ENCODE measurements at regions not wholly inside any gene's neighbourhood (a gene's known extent, or its start where the extent isn't known, plus 50 kb on each side); places are given as distances from the start of the nearest gene placed in this dataset.
A peak's percentile ranks its signal among the peaks of the same experiment; 100 is the strongest.

DNA sequence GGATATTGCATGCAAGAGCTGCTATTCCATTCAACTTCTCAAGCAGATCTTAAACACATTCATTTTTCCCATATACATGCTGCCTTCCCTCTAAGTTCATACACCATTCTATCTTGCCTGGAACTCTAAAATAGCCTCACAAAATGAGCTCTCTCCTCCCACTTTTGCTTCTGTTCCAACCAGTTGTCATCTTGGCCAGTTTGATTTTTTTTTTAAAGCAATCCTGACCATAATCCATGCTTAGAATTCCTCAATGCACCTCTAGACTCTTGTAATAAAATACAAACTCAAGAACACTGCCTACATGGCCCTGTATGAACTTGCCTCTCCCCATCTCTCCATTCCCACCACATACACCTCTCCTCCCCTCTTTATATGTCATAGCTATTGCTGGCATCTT lies 68.6 kb upstream of the NPHP3 start:
- Mint-ChIP-seq H3K9me3 (peaks cover 0 to 2% of the 10 kb centered on the region in 2 donors), H3K4me1 (ENCODE audit: low read depth) (no peaks in the 10 kb centered on the region), H3K4me3 (no peak overlapping the region), H3K36me3 (ENCODE audit: insufficient read depth in 2 of 2) (no peaks in the 10 kb centered on the region), H3K27ac (no peak overlapping the region), H3K27me3 (ENCODE audit: low read depth) (peaks cover 32% of the 10 kb centered on the region)
- DNase-seq (no peak), ATAC-seq (replicated peaks in 1 of 2) (no peak)

DNA sequence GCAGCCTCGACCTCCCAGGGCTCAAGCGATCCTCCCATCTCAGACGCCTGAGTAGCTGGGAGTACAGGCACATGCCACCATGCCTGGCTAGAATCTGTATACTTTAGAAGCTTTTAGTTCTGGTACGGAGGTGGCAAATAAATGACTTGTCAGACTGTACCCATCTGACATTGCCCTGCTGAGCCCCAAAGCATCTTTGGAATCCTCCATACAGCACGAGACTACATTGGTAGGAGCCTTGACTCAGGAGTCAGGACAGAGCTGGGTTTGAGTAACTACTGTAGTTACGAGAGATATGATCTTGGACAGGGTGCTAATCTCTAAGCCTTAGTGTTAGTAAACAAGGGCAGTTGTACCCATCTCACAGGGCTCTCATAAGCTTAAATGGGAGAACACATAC lies 67.8 kb upstream of the NPHP3 start:
- H3K36me3 Mint-ChIP-seq (ENCODE audit: insufficient read depth in 2 of 2), result no peaks in the 10 kb centered on the region
- H3K9me3 Mint-ChIP-seq, result peaks cover 0 to 2% of the 10 kb centered on the region in 2 donors
- H3K27me3 Mint-ChIP-seq (ENCODE audit: low read depth), result peaks cover 32% of the 10 kb centered on the region
- H3K27ac Mint-ChIP-seq, result no peak overlapping the region
- DNase-seq, result no peak
- H3K4me3 Mint-ChIP-seq, result no peak overlapping the region
- ATAC-seq (replicated peaks in 1 of 2), result no peak
- H3K4me1 Mint-ChIP-seq (ENCODE audit: low read depth), result no peaks in the 10 kb centered on the region

DNA sequence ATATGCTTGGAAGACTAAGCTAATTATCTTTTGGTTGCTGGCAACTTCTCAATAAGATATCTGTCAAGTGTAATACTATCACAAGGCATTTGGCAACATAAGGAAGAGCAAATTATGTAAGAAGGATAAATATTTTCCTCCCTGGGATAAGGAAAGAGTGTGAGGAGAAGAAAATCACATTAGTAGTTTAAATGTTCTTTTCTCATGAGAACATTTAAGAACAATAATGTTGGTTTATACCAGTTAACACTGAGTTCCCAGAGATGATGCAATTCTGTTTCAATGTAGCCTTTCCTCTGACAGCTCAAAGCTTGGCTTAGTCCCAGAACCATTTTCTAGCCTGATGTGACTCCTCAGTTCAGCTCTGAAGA lies 66.1 kb upstream of the NPHP3 start:
- H3K27ac Mint-ChIP-seq, result no peak overlapping the region
- H3K36me3 Mint-ChIP-seq (ENCODE audit: insufficient read depth in 2 of 2), result no peaks in the 10 kb centered on the region
- H3K27me3 Mint-ChIP-seq (ENCODE audit: low read depth), result peaks cover 22% of the 10 kb centered on the region
- no peaks in the 10 kb centered on the region for H3K9me3 Mint-ChIP-seq
- no peak for ATAC-seq (replicated peaks in 1 of 2)
- no peak overlapping the region for H3K4me3 Mint-ChIP-seq
- H3K4me1 Mint-ChIP-seq (ENCODE audit: low read depth), result no peaks in the 10 kb centered on the region
- no peak for DNase-seq

DNA sequence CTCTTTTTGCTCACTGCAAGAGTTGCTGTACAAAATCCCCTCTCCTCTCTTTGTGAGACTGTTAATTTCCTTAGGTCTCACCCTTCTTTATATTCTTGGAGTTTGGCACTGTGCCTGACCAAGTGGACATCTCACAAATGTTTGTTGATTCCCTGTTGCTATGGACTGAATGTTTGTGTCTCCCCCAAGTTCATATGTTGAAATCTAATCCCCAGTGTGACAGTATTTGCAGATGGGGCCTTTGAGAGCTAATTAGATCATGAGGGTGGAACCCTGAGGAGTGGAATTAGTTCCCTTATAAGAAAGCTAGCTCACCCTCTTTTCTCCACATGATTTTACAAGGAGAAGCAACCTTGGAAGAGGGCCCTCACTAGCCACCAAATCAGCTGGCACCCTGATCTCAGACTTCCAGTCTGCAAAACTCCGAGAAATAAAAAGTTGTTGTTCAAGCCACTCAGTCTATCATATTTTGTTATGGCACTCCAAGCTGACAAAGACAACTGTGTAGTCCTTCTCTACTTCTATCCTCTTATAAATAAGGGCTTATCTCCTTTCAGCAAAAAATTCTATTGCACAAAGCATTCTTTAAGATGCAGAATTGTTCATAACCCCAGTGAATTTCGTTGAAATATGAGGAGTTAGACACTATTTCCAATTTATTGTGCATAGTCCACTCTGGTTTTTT lies 65.5 kb upstream of the NPHP3 start:
- H3K27ac Mint-ChIP-seq, result no peak overlapping the region
- DNase-seq (no peak), ATAC-seq (replicated peaks in 1 of 2) (no peak)
- H3K36me3 Mint-ChIP-seq (ENCODE audit: insufficient read depth in 2 of 2), result no peaks in the 10 kb centered on the region
- H3K4me1 Mint-ChIP-seq (ENCODE audit: low read depth), result no peaks in the 10 kb centered on the region
- no peaks in the 10 kb centered on the region for H3K9me3 Mint-ChIP-seq
- H3K27me3 Mint-ChIP-seq (ENCODE audit: low read depth), result peaks cover 22% of the 10 kb centered on the region
- no peak overlapping the region for H3K4me3 Mint-ChIP-seq

DNA sequence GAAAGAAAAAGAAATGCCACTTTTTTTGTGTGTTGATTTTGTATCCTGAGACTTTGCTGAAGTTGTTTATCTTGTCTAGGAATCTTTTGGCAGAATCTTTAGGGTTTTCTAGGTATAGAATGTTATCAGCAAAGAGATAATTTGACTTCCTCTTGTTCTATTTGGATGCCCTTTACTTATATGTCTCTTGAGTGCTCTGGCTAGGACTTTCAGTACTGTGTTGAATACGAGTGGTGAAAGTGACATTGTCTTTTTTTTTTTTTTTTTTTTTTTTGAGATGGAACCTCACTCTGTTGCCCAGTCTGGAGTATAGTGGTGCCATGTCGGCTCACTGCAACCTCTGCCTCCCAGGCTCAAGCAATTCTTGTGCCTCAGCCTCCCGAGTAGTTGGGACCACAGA lies 64.7 kb upstream of the NPHP3 start:
- peaks cover 0 to 1% of the 10 kb centered on the region in 2 donors for H3K9me3 Mint-ChIP-seq
- H3K27me3 Mint-ChIP-seq (ENCODE audit: low read depth), result peaks cover 22% of the 10 kb centered on the region
- H3K27ac Mint-ChIP-seq, result no peak overlapping the region
- H3K4me1 Mint-ChIP-seq (ENCODE audit: low read depth), result no peaks in the 10 kb centered on the region
- DNase-seq (no peak), ATAC-seq (replicated peaks in 1 of 2) (no peak)
- no peaks in the 10 kb centered on the region for H3K36me3 Mint-ChIP-seq (ENCODE audit: insufficient read depth in 2 of 2)
- H3K4me3 Mint-ChIP-seq, result no peak overlapping the region

DNA sequence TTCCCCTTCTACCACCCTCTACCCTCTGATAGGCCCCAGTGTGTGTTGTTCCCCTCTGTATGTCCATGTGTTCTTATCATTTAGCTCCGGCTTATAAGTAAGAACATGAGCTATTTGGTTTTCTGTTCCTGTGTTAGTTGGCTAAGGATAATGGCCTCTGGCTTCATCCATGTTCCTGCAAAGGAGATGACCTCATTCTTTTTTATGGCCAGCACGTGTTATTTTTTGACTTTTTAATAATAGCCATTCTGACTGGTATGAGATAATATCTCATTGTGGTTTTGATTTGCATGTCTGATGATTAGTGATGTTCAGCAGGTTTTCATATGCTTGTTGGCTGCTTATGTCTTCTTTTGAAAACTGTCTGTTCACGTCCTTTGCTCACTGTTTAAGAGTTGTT lies 63.1 kb upstream of the NPHP3 start:
- no peak overlapping the region for H3K27ac Mint-ChIP-seq
- H3K36me3 Mint-ChIP-seq (ENCODE audit: insufficient read depth in 2 of 2), result no peaks in the 10 kb centered on the region
- no peak overlapping the region for H3K4me3 Mint-ChIP-seq
- no peak for DNase-seq
- ATAC-seq (replicated peaks in 1 of 2), result no peak
- peaks cover 0 to 2% of the 10 kb centered on the region in 2 donors for H3K9me3 Mint-ChIP-seq
- peaks cover 13% of the 10 kb centered on the region for H3K27me3 Mint-ChIP-seq (ENCODE audit: low read depth)
- H3K4me1 Mint-ChIP-seq (ENCODE audit: low read depth), result no peaks in the 10 kb centered on the region

DNA sequence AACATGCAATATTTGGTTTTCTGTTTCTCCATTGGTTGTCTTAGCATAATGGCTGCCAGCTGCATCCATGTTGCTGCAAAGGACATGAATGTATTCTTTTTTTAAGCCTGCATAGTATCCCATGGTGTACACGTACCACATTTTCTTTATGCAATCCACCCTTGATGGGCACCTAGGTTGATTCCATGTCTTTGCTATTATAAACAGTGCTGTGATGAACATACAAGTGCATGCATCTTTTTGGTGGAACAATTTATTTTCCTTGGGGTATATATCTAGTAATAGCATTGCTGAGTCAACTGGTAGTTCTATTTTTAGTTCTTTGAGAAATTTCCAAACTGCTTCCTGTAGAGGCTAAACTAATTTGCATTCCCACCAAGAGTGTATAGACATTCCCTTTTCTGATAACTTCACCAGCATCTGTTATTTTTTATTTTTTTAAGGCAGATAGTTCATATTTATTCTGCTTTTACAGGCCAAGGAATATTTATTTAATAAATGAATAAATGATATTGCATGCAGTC lies 62.4 kb upstream of the NPHP3 start:
- DNase-seq (no peak), ATAC-seq (replicated peaks in 1 of 2) (no peak)
- H3K4me3 Mint-ChIP-seq, result no peak overlapping the region
- peaks cover 0 to 2% of the 10 kb centered on the region in 2 donors for H3K9me3 Mint-ChIP-seq
- H3K36me3 Mint-ChIP-seq (ENCODE audit: insufficient read depth in 2 of 2), result no peaks in the 10 kb centered on the region
- no peak overlapping the region for H3K27ac Mint-ChIP-seq
- H3K4me1 Mint-ChIP-seq (ENCODE audit: low read depth), result no peaks in the 10 kb centered on the region
- peaks cover 14% of the 10 kb centered on the region for H3K27me3 Mint-ChIP-seq (ENCODE audit: low read depth)

DNA sequence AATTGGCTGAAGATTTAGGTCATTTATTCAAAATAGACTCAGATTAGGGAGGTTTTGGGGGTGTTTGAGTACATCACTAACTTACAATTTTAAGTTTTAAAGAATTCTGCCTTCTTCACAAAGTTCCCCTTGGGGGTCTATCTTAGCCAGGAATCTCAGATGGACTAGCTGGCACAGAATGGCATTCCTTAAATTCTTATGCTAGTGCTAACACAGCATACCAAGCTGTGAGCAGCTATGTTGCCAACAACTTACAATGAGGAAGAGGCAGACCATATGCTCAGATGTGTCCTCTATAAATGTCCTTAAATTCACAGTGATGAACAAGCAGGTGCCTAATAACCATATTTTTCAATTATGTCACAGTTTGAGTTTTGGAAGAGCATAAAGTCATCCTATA lies 60.9 kb upstream of the NPHP3 start:
- Mint-ChIP-seq H3K27ac (no peak overlapping the region), H3K4me3 (no peak overlapping the region), H3K4me1 (ENCODE audit: low read depth) (no peaks in the 10 kb centered on the region), H3K36me3 (ENCODE audit: insufficient read depth in 2 of 2) (no peaks in the 10 kb centered on the region), H3K9me3 (peaks cover 0 to 2% of the 10 kb centered on the region in 2 donors), H3K27me3 (ENCODE audit: low read depth) (peaks cover 14% of the 10 kb centered on the region)
- no peak for DNase-seq
- ATAC-seq (replicated peaks in 1 of 2), result no peak

DNA sequence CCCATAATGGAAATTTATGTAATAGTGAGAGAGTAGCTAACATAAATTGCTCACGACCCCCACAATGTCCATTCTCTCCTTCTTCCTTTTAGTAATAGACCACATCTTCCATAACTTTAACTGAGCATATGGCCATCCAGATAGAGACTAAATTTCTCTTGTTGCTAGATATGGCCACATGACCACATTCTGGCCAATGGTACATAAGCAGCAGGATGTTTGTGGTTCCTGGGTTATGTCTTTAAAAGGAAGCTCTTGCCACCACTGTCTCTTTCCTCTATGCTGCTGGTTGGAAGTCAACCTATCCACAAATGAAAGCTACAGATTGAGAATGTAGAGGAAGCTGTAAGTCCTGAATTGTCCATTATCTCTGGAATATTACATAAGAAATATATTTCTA lies 59.7 kb upstream of the NPHP3 start:
- Mint-ChIP-seq H3K36me3 (ENCODE audit: insufficient read depth in 2 of 2) (no peaks in the 10 kb centered on the region), H3K27ac (no peak overlapping the region), H3K4me3 (no peak overlapping the region), H3K9me3 (peaks cover 0 to 2% of the 10 kb centered on the region in 2 donors), H3K27me3 (ENCODE audit: low read depth) (peaks cover 14% of the 10 kb centered on the region), H3K4me1 (ENCODE audit: low read depth) (no peaks in the 10 kb centered on the region)
- DNase-seq (no peak), ATAC-seq (replicated peaks in 1 of 2) (no peak)

DNA sequence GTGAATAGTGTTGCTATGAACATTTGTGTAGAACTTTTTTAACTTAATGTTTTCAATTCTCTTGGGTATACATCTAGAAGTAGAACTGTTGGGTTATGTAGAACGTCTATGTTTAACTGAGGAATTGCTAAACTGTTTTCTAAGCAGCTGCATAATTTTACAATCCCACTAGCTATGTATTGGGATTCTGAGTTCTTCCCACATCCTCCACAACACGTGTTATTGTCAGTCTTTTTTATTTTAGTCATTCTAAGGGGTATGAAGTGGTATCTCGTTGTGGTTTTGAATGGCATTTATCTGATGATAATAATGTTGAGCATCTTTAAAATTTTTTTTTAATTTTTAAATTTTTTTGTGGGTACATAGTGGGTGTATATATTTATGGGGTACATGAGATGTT lies 55.0 kb upstream of the NPHP3 start:
- H3K4me1 Mint-ChIP-seq (ENCODE audit: low read depth), result no peaks in the 10 kb centered on the region
- H3K36me3 Mint-ChIP-seq (ENCODE audit: insufficient read depth in 2 of 2), result no peaks in the 10 kb centered on the region
- DNase-seq (no peak), ATAC-seq (replicated peaks in 1 of 2) (no peak)
- H3K27ac Mint-ChIP-seq, result no peak overlapping the region
- H3K9me3 Mint-ChIP-seq, result peaks cover 0 to 2% of the 10 kb centered on the region in 2 donors
- H3K27me3 Mint-ChIP-seq (ENCODE audit: low read depth), result peaks cover 14% of the 10 kb centered on the region
- no peak overlapping the region for H3K4me3 Mint-ChIP-seq

DNA sequence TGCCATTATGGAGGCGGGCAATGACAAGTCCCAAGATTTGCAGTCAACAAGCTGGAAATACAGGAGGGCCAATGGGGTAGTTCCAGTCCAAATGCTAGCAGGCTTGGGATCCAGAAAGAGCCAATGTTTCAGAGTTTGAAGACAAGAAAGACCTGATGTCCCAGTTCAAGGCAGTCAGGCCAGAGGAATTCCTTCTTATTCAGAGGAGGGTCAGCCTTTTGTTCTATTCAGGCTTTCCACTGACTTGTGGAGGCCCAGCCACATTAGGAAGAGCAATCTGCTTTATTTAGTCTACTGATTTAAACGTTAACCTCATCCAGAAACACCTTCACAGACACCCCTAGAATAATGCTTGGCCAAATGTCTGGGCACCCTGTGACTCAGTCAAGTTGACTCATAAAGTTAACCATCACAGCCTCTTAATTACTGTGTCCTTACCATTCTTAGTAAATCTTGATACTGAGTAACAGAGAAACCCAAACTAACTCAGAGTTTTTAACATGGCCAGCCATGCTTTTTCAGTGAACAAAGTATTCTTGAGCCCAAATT lies 50.9 kb upstream of the NPHP3 start:
- Mint-ChIP-seq H3K4me3 (no peak overlapping the region), H3K9me3 (no peaks in the 10 kb centered on the region), H3K27me3 (ENCODE audit: low read depth) (peaks cover 25% of the 10 kb centered on the region), H3K27ac (no peak overlapping the region), H3K4me1 (ENCODE audit: low read depth) (no peaks in the 10 kb centered on the region), H3K36me3 (ENCODE audit: insufficient read depth in 2 of 2) (no peaks in the 10 kb centered on the region)
- DNase-seq, result peak; percentile 4 to 8
- ATAC-seq (replicated peaks in 1 of 2), result peak; percentile 88 to 97

DNA sequence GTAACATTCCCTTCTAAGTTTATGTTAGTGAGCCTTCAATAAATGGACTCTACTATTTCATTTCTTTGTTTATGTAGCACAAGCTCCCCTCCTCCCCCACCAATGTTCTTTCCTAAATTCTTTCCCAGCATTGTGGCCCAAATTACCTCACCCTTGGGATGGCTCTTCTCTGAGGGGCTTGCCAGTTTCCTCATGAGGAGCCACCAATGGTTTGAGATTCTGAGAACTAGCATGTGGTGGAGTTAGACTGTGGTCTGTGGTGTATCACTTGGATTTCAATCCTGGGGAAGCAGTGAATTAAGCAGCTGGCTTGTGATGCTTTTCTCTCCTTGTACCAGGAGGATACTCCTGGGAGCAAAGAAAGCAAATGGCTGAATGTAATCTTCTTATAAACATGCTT lies 50.0 kb upstream of the NPHP3 start:
- H3K4me3 Mint-ChIP-seq, result no peak overlapping the region
- no peaks in the 10 kb centered on the region for H3K4me1 Mint-ChIP-seq (ENCODE audit: low read depth)
- no peaks in the 10 kb centered on the region for H3K36me3 Mint-ChIP-seq (ENCODE audit: insufficient read depth in 2 of 2)
- ATAC-seq (replicated peaks in 1 of 2) (no peak), DNase-seq (no peak)
- no peak overlapping the region for H3K27ac Mint-ChIP-seq
- H3K27me3 Mint-ChIP-seq (ENCODE audit: low read depth), result peaks cover 30% of the 10 kb centered on the region
- H3K9me3 Mint-ChIP-seq, result no peaks in the 10 kb centered on the region

Data from activated T-cell treated with anti-CD3 and anti-CD28 coated beads, Interleukin-2, amount 50 U/mL, for 72 hours (primary cell).